GM23338 (cell line): ENCODE measurements at regions not wholly inside any gene's neighbourhood (a gene's known extent, or its start where the extent isn't known, plus 50 kb on each side); places are given as distances from the start of the nearest gene placed in this dataset.

Experiments used
- ATAC-seq: fragments of 200-7000 bp; cut with Tn5 transposase; 3 replicates; pipeline ENCODE4 v1.9.1; 2020
- DNase-seq: peaks from one replicate; pipeline ENCODE4 v3.0.0-alpha.2; 2015; ENCODE audit warnings: low spot score
- H2AFZ ChIP-seq: fragments of 200-600 bp; sonication (generic); 2 replicates; pipeline ENCODE4 v1.8.0; 2016; ENCODE audit warnings: antibody characterized with exemption, mild to moderate bottlenecking, moderate library complexity
- H3F3A ChIP-seq: fragments of 200-600 bp; sonication (generic); replicated peaks from 2 replicates; pipeline ENCODE4 v1.8.0; 2017; ENCODE audit warnings: antibody characterized with exemption, mixed run types, low read depth
- H3K27ac ChIP-seq: fragments of 200-600 bp; sonication (generic); 2 replicates; pipeline ENCODE4 v1.6.1; 2016; ENCODE audit warnings: low read depth
- H3K27me3 ChIP-seq: fragments of 200-600 bp; sonication (generic); 2 replicates; pipeline ENCODE4 v1.8.0; 2016; ENCODE audit warnings: mild to moderate bottlenecking, mixed run types, moderate library complexity; ENCODE audit not compliant: insufficient read depth
- H3K36me3 ChIP-seq: fragments of 200-600 bp; sonication (generic); 2 replicates; pipeline ENCODE4 v1.8.0; 2016; ENCODE audit warnings: mild to moderate bottlenecking; ENCODE audit not compliant: insufficient read depth
- H3K4me1 ChIP-seq: fragments of 200-600 bp; sonication (generic); 2 replicates; pipeline ENCODE4 v1.8.0; 2016; ENCODE audit warnings: mild to moderate bottlenecking, moderate library complexity; ENCODE audit not compliant: insufficient read depth
- H3K4me2 ChIP-seq: fragments of 200-600 bp; sonication (generic); 2 replicates; pipeline ENCODE4 v1.7.1; 2017; ENCODE audit warnings: mixed run types
- H3K4me3 ChIP-seq: fragments of 200-600 bp; sonication (generic); 2 replicates; pipeline ENCODE4 v1.6.1; 2016; ENCODE audit warnings: mixed run types
- H3K79me2 ChIP-seq: fragments of 200-600 bp; sonication (generic); replicated peaks from 2 replicates; pipeline ENCODE4 v1.8.0; 2017; ENCODE audit warnings: mild to moderate bottlenecking; ENCODE audit not compliant: insufficient read depth
- H3K9me2 ChIP-seq: fragments of 200-600 bp; sonication (generic); 2 replicates; pipeline ENCODE4 v1.8.0; 2017; ENCODE audit not compliant: insufficient read depth
- H4K20me1 ChIP-seq: fragments of 200-600 bp; sonication (generic); replicated peaks from 2 replicates; pipeline ENCODE4 v1.8.0; 2017; ENCODE audit warnings: mild to moderate bottlenecking; ENCODE audit not compliant: insufficient read depth
- H3K27ac Mint-ChIP-seq: 2 replicates; pipeline ENCODE4 v1.8.0; 2020; ENCODE audit warnings: inconsistent platforms, mild to moderate bottlenecking, moderate library complexity, mixed read lengths
- H3K27me3 Mint-ChIP-seq: 3 replicates; pipeline ENCODE4 v1.8.0; 2022; ENCODE audit warnings: low read depth, mild to moderate bottlenecking, moderate library complexity, mixed read lengths, inconsistent platforms; ENCODE audit not compliant: insufficient read depth, poor library complexity
- H3K36me3 Mint-ChIP-seq: 3 replicates; pipeline ENCODE4 v1.8.0; 2021; ENCODE audit warnings: low read depth, mild to moderate bottlenecking, inconsistent platforms, moderate library complexity, mixed read lengths
- H3K4me1 Mint-ChIP-seq: 3 replicates; pipeline ENCODE4 v1.8.0; 2020; ENCODE audit warnings: mild to moderate bottlenecking, inconsistent platforms, mixed read lengths
- H3K4me3 Mint-ChIP-seq: 3 replicates; pipeline ENCODE4 v1.8.0; 2021; ENCODE audit warnings: moderate library complexity, mild to moderate bottlenecking, inconsistent platforms, mixed read lengths
- H3K9me3 Mint-ChIP-seq: 3 replicates; pipeline ENCODE4 v1.8.0; 2020; ENCODE audit warnings: moderate library complexity, mild to moderate bottlenecking, inconsistent platforms, mixed read lengths
- CREB1 ChIP-seq: fragments of 250-450 bp; sonication (Bioruptor Pico); IDR thresholded peaks from 2 replicates; pipeline ENCODE4 v1.5.0; 2020; ENCODE audit warnings: low read depth, mild to moderate bottlenecking, moderate library complexity
- EZH2 ChIP-seq: fragments of 200-600 bp; sonication (generic); IDR thresholded peaks from one replicate; pipeline ENCODE4 v1.8.0; 2017; ENCODE audit warnings: antibody characterized with exemption, mild to moderate bottlenecking, low read depth; ENCODE audit not compliant: unreplicated experiment
- EZH2phosphoT487 ChIP-seq: fragments of 200-600 bp; sonication (generic); IDR thresholded peaks from one replicate; pipeline ENCODE4 v1.8.1; 2018; ENCODE audit warnings: antibody characterized with exemption; ENCODE audit not compliant: unreplicated experiment
- JUNB ChIP-seq: IDR thresholded peaks from one replicate; pipeline ENCODE4 v1.6.1; 2016; ENCODE audit warnings: antibody characterized with exemption; ENCODE audit not compliant: unreplicated experiment
- NANOG ChIP-seq: IDR thresholded peaks from 2 replicates; pipeline ENCODE4 v1.6.1; 2016; ENCODE audit warnings: antibody characterized with exemption, borderline replicate concordance
- POLR2AphosphoS5 ChIP-seq: IDR thresholded peaks from 2 replicates; pipeline ENCODE4 v1.6.1; 2016; ENCODE audit warnings: antibody characterized with exemption, low read depth
- STAT1 ChIP-seq: IDR thresholded peaks from one replicate; pipeline ENCODE4 v1.6.1; 2016; ENCODE audit warnings: antibody characterized with exemption; ENCODE audit not compliant: unreplicated experiment
- ZNF114 ChIP-seq: fragments of 250-450 bp; sonication (Bioruptor Pico); IDR thresholded peaks from 2 replicates; pipeline ENCODE4 v1.5.0; 2020; ENCODE audit warnings: mild to moderate bottlenecking, moderate library complexity
- ZNF331 ChIP-seq: fragments of 250-450 bp; sonication (Bioruptor Pico); IDR thresholded peaks from 2 replicates; pipeline ENCODE4 v1.5.0; 2020; ENCODE audit warnings: low read depth, mild to moderate bottlenecking, moderate library complexity
- TF ChIP-seq, protein P1 (sequence below): IDR thresholded peaks from one replicate; pipeline ENCODE4 v1.6.1; 2018; ENCODE audit warnings: antibody characterized with exemption; ENCODE audit not compliant: unreplicated experiment
- TF ChIP-seq, protein P2 (sequence below): IDR thresholded peaks from 2 replicates; pipeline ENCODE4 v1.6.1; 2016; ENCODE audit warnings: antibody characterized with exemption
- TF ChIP-seq, protein P3 (sequence below): fragments of 250-450 bp; sonication (Bioruptor Pico); IDR thresholded peaks from 2 replicates; pipeline ENCODE4 v1.5.0; 2020; ENCODE audit warnings: mild to moderate bottlenecking, moderate library complexity
- TF ChIP-seq, protein P4 (sequence below), 2 experiments: fragments of 200-600 bp in 1 of 2; sonication (generic) in 1 of 2; conservative IDR thresholded peaks; 2 replicates each; pipeline versions ENCODE4 v1.5.1 to v1.6.1; 2016 to 2017; ENCODE audit warnings: antibody characterized with exemption in 2 of 2, low read depth in 2 of 2, mild to moderate bottlenecking in 2 of 2, moderate library complexity in 1 of 2

DNA sequence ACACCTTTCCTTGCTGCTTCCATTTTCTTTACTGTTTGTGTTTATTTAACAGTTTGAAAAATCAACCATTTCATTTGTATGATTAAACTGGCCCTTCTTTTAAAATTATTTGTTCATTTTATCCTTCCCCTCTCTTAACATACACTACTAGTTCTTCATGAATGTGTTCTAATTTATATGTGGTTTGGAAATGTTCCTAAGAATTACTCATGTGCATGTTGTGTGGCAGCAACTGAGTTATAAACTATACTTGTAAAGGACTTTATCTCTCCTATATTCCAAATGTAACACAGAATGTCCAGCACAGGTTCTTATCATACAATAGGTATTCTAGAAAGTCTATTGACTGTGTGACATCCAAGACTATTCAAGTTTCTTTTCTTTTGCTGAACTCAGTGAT lies 358.2 kb upstream of the MEF2C start:
- Histone ChIP-seq H3K36me3 (no peaks in the 10 kb centered on the region), H2AFZ (no peak overlapping the region), H3K27ac (no peak overlapping the region), H3K4me2 (no peak overlapping the region), H3K4me1 (no peaks in the 10 kb centered on the region), H3K79me2 (no peaks in the 10 kb centered on the region), H3F3A (no peaks in the 10 kb centered on the region), H3K27me3 (no peaks in the 10 kb centered on the region), H4K20me1 (no peaks in the 10 kb centered on the region), H3K4me3 (no peak overlapping the region), H3K9me2 (no peaks in the 10 kb centered on the region)
- Mint-ChIP-seq H3K36me3 (no peaks in the 10 kb centered on the region), H3K9me3 (no peaks in the 10 kb centered on the region), H3K27ac (no peak overlapping the region), H3K27me3 (no peaks in the 10 kb centered on the region), H3K4me3 (no peak overlapping the region), H3K4me1 (no peaks in the 10 kb centered on the region)
- no peak for DNase-seq
- no peak for ATAC-seq
- no peak for TF ChIP-seq CREB1 (CRISPR knock-in tag)
- TF ChIP-seq STAT1 = no peak
- TF ChIP-seq, protein P1, sequence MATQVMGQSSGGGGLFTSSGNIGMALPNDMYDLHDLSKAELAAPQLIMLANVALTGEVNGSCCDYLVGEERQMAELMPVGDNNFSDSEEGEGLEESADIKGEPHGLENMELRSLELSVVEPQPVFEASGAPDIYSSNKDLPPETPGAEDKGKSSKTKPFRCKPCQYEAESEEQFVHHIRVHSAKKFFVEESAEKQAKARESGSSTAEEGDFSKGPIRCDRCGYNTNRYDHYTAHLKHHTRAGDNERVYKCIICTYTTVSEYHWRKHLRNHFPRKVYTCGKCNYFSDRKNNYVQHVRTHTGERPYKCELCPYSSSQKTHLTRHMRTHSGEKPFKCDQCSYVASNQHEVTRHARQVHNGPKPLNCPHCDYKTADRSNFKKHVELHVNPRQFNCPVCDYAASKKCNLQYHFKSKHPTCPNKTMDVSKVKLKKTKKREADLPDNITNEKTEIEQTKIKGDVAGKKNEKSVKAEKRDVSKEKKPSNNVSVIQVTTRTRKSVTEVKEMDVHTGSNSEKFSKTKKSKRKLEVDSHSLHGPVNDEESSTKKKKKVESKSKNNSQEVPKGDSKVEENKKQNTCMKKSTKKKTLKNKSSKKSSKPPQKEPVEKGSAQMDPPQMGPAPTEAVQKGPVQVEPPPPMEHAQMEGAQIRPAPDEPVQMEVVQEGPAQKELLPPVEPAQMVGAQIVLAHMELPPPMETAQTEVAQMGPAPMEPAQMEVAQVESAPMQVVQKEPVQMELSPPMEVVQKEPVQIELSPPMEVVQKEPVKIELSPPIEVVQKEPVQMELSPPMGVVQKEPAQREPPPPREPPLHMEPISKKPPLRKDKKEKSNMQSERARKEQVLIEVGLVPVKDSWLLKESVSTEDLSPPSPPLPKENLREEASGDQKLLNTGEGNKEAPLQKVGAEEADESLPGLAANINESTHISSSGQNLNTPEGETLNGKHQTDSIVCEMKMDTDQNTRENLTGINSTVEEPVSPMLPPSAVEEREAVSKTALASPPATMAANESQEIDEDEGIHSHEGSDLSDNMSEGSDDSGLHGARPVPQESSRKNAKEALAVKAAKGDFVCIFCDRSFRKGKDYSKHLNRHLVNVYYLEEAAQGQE = no peak
- no peak for TF ChIP-seq EZH2
- no peak for TF ChIP-seq JUNB
- TF ChIP-seq POLR2AphosphoS5 = no peak
- no peak for TF ChIP-seq NANOG
- TF ChIP-seq, protein P2, sequence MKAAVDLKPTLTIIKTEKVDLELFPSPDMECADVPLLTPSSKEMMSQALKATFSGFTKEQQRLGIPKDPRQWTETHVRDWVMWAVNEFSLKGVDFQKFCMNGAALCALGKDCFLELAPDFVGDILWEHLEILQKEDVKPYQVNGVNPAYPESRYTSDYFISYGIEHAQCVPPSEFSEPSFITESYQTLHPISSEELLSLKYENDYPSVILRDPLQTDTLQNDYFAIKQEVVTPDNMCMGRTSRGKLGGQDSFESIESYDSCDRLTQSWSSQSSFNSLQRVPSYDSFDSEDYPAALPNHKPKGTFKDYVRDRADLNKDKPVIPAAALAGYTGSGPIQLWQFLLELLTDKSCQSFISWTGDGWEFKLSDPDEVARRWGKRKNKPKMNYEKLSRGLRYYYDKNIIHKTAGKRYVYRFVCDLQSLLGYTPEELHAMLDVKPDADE = no peak
- TF ChIP-seq ZNF114 = no peak
- no peak for TF ChIP-seq ZNF331 (CRISPR knock-in tag)
- TF ChIP-seq, protein P3, sequence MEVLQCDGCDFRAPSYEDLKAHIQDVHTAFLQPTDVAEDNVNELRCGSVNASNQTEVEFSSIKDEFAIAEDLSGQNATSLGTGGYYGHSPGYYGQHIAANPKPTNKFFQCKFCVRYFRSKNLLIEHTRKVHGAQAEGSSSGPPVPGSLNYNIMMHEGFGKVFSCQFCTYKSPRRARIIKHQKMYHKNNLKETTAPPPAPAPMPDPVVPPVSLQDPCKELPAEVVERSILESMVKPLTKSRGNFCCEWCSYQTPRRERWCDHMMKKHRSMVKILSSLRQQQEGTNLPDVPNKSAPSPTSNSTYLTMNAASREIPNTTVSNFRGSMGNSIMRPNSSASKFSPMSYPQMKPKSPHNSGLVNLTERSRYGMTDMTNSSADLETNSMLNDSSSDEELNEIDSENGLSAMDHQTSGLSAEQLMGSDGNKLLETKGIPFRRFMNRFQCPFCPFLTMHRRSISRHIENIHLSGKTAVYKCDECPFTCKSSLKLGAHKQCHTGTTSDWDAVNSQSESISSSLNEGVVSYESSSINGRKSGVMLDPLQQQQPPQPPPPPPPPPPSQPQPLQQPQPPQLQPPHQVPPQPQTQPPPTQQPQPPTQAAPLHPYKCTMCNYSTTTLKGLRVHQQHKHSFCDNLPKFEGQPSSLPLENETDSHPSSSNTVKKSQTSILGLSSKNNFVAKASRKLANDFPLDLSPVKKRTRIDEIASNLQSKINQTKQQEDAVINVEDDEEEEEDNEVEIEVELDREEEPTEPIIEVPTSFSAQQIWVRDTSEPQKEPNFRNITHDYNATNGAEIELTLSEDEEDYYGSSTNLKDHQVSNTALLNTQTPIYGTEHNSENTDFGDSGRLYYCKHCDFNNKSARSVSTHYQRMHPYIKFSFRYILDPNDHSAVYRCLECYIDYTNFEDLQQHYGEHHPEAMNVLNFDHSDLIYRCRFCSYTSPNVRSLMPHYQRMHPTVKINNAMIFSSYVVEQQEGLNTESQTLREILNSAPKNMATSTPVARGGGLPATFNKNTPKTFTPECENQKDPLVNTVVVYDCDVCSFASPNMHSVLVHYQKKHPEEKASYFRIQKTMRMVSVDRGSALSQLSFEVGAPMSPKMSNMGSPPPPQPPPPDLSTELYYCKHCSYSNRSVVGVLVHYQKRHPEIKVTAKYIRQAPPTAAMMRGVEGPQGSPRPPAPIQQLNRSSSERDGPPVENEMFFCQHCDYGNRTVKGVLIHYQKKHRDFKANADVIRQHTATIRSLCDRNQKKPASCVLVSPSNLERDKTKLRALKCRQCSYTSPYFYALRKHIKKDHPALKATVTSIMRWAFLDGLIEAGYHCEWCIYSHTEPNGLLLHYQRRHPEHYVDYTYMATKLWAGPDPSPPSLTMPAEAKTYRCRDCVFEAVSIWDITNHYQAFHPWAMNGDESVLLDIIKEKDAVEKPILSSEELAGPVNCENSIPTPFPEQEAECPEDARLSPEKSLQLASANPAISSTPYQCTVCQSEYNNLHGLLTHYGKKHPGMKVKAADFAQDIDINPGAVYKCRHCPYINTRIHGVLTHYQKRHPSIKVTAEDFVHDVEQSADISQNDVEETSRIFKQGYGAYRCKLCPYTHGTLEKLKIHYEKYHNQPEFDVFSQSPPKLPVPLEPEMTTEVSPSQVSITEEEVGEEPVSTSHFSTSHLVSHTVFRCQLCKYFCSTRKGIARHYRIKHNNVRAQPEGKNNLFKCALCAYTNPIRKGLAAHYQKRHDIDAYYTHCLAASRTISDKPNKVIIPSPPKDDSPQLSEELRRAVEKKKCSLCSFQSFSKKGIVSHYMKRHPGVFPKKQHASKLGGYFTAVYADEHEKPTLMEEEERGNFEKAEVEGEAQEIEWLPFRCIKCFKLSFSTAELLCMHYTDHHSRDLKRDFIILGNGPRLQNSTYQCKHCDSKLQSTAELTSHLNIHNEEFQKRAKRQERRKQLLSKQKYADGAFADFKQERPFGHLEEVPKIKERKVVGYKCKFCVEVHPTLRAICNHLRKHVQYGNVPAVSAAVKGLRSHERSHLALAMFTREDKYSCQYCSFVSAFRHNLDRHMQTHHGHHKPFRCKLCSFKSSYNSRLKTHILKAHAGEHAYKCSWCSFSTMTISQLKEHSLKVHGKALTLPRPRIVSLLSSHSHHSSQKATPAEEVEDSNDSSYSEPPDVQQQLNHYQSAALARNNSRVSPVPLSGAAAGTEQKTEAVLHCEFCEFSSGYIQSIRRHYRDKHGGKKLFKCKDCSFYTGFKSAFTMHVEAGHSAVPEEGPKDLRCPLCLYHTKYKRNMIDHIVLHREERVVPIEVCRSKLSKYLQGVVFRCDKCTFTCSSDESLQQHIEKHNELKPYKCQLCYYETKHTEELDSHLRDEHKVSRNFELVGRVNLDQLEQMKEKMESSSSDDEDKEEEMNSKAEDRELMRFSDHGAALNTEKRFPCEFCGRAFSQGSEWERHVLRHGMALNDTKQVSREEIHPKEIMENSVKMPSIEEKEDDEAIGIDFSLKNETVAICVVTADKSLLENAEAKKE (CRISPR knock-in tag) = no peak
- TF ChIP-seq, protein P4, sequence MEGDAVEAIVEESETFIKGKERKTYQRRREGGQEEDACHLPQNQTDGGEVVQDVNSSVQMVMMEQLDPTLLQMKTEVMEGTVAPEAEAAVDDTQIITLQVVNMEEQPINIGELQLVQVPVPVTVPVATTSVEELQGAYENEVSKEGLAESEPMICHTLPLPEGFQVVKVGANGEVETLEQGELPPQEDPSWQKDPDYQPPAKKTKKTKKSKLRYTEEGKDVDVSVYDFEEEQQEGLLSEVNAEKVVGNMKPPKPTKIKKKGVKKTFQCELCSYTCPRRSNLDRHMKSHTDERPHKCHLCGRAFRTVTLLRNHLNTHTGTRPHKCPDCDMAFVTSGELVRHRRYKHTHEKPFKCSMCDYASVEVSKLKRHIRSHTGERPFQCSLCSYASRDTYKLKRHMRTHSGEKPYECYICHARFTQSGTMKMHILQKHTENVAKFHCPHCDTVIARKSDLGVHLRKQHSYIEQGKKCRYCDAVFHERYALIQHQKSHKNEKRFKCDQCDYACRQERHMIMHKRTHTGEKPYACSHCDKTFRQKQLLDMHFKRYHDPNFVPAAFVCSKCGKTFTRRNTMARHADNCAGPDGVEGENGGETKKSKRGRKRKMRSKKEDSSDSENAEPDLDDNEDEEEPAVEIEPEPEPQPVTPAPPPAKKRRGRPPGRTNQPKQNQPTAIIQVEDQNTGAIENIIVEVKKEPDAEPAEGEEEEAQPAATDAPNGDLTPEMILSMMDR (conservative IDR thresholded peaks at IDR 0.05; ENCODE audit: low read depth in 2 of 2) = no peak
- TF ChIP-seq EZH2phosphoT487 = no peak
